Ectodermal cell (in vitro differentiated cells): ENCODE measurements at regions not wholly inside any gene's neighbourhood (a gene's known extent, or its start where the extent isn't known, plus 50 kb on each side); places are given as distances from the start of the nearest gene placed in this dataset.

Source experiments
- H3K27ac ChIP-seq: 2 replicates; pipeline ENCODE4 v1.7.0; 2013; ENCODE audit warnings: mild to moderate bottlenecking, low read depth, low read length; ENCODE audit not compliant: insufficient read depth, poor library complexity, severe bottlenecking
- H3K27me3 ChIP-seq: 2 replicates; pipeline ENCODE4 v1.7.0; 2013; ENCODE audit warnings: mild to moderate bottlenecking, low read length; ENCODE audit not compliant: insufficient read depth, control insufficient read depth, poor library complexity, severe bottlenecking
- H3K36me3 ChIP-seq: one replicate; pipeline ENCODE4 v1.7.0; 2013; ENCODE audit warnings: low read length; ENCODE audit not compliant: control insufficient read depth, insufficient read depth
- H3K4me1 ChIP-seq: one replicate; pipeline ENCODE4 v1.7.0; 2013; ENCODE audit warnings: low read length; ENCODE audit not compliant: control insufficient read depth, insufficient read depth
- H3K4me3 ChIP-seq: 2 replicates; pipeline ENCODE4 v1.7.0; 2013; ENCODE audit warnings: low read depth, low read length, control low read depth; ENCODE audit not compliant: insufficient read depth
- H3K9me3 ChIP-seq: 2 replicates; pipeline ENCODE4 v1.7.0; 2013; ENCODE audit warnings: mild to moderate bottlenecking, low read length, moderate library complexity; ENCODE audit not compliant: control insufficient read depth
- WGBS, 2 experiments: methylation state at CpG; one replicate each; pipeline ENCODE4 v1.1.7; 2013; ENCODE audit warnings: missing lambda C conversion rate in 2 of 2; 5-methylcytosine and 5-hydroxymethylcytosine counted together

DNA sequence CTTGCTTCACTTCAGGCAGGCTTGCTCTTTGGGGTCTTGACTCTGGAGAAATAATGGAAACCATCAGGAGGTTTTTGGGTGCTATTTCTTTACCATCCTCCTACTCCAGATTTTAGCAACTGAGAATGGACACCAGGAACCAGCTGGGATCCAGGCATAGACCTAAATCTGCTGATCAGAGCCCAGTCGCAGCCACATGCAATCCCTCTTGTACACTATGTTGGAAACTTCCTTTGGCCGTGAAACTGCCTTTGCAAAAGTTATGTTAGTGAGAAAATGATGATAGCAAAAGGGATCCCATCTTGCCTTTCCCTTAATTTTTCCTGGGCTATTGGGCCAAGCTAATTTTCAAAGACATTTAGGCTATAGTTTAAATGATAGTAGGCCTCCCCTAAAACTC, 158.8 kb upstream of the ARL4C start:
- WGBS, 2 experiments = 96 to 98% methylated on average over 2 of the region's 2 CpGs
- H3K9me3 ChIP-seq = no peaks in the 10 kb centered on the region
- H3K27me3 ChIP-seq = no peaks in the 10 kb centered on the region
- no peaks in the 10 kb centered on the region for H3K36me3 ChIP-seq
- H3K27ac ChIP-seq = no peak overlapping the region
- H3K4me3 ChIP-seq = no peak overlapping the region
- H3K4me1 ChIP-seq = no peaks in the 10 kb centered on the region

DNA sequence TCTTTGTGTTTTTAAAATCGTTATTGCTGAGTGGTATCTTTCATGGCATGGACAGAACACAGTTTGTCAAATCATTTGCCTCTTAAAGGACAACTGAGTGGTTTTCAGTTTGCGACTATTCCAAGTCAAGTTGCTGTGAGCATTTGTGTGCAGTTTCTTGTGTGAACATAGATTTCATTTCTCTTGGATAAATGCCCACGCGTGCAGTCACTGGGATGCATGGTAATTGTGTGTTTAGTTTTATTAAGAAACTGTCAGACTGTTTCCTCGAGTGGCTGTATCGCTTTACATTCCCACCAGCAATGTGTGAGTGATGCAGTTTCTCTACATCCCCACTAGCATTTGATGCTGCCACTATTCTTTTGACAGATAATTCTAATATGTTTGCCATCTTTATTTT, 154.0 kb upstream of the ARL4C start:
- H3K27me3 ChIP-seq = no peaks in the 10 kb centered on the region
- H3K4me1 ChIP-seq = no peaks in the 10 kb centered on the region
- no peaks in the 10 kb centered on the region for H3K36me3 ChIP-seq
- no peak overlapping the region for H3K4me3 ChIP-seq
- 98 to 99% methylated on average over 5 to 6 of the region's 6 CpGs for WGBS, 2 experiments
- H3K27ac ChIP-seq = no peak overlapping the region
- no peaks in the 10 kb centered on the region for H3K9me3 ChIP-seq

DNA sequence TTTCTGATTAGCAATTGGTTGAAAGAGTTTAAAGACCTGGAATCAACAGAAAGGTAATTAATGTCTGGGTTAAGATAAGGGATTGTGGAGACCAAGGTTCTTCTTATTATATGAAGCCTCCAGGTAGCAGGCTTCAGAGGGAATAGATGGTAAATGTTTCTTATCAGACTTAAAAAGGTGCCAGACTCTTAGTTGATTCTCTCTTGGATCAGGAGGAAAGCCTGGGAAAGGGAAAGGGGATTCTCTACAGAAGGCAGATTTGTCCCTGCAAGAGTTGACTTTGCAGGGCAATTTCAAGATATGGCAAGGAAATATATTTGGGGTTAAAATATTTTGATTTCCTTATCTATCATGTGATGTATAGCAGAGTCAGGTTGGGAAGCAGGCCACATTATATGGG, 153.1 kb upstream of the ARL4C start:
- no peaks in the 10 kb centered on the region for H3K4me1 ChIP-seq
- no peaks in the 10 kb centered on the region for H3K27me3 ChIP-seq
- H3K4me3 ChIP-seq = no peak overlapping the region
- H3K9me3 ChIP-seq = no peaks in the 10 kb centered on the region
- no peak overlapping the region for H3K27ac ChIP-seq
- H3K36me3 ChIP-seq = no peaks in the 10 kb centered on the region

DNA sequence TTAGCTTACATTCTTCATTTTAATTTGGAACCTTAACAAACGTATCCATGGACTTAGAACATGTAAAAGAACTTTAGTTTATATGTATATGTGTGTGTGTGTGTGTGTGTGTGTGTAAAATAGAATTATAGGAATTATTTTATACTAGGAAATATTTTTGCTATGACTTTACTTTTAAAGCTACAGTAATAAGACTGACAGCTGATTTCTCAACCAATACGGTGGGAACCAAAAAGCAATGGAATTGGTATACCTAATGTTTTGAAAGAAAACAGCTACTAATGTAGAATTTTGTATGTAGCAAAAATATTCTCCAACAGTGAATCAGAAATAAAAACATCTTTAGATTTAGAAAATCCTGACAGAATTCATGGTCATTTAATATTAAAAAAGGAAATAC, 146.5 kb upstream of the ARL4C start:
- H3K27me3 ChIP-seq = no peaks in the 10 kb centered on the region
- 100% methylated on average over 1 of the region's 2 CpGs; no CpG with 5 or more reads in 1 of the 2 experiments for WGBS, 2 experiments

DNA sequence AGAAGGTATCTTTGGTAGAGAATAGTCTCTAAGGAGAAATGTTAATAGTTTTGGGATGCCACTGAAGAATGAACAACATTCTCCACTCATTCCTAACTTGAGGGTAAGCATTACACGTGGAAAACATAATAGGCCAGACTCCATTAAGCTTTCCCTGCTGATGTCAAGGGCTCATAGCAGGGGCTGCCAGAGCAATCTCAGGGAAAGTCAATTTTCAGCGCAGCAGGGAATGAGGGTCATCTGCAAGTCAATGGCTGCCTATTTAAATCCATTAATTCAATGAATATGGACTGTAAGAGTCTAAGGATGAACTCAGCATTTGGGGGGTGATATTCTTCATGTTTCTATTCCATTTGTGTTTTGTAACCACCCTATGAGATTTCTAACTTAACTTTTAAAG, 144.2 kb upstream of the ARL4C start:
- no peaks in the 10 kb centered on the region for H3K27me3 ChIP-seq
- no peaks in the 10 kb centered on the region for H3K9me3 ChIP-seq
- no peaks in the 10 kb centered on the region for H3K36me3 ChIP-seq
- no peak overlapping the region for H3K4me3 ChIP-seq
- no peaks in the 10 kb centered on the region for H3K4me1 ChIP-seq
- no peak overlapping the region for H3K27ac ChIP-seq
- WGBS, 2 experiments = 31 to 34% methylated on average over 2 of the region's 2 CpGs

More for the DNA sequence above, 146.5 kb upstream of the ARL4C start:
- no peaks in the 10 kb centered on the region for H3K36me3 ChIP-seq
- no peak overlapping the region for H3K27ac ChIP-seq
- no peaks in the 10 kb centered on the region for H3K9me3 ChIP-seq
- H3K4me3 ChIP-seq = no peak overlapping the region
- no peaks in the 10 kb centered on the region for H3K4me1 ChIP-seq

DNA sequence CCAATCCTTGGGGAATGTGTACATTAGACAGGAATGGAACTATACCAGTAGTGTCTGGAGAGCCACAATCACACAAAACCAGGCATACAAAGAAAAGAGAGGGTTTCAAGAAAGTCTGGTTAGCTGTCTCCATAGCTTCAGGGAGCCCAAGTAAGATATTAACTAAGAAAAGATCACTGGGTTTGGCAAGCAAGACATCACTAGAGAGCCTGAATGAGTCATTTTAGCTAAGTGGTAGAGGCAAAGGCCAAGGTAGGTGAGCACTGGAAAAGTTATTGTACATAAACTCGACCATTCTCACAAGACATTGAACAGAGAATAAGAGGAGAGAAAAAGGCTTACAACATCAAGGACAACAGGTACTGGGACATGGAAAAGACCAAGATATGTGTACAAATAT, 143.8 kb upstream of the ARL4C start:
- no peaks in the 10 kb centered on the region for H3K4me1 ChIP-seq
- WGBS, 2 experiments = 50 to 93% methylated on average over 1 of the region's 1 CpG
- H3K36me3 ChIP-seq = no peaks in the 10 kb centered on the region
- H3K27me3 ChIP-seq = no peaks in the 10 kb centered on the region
- no peak overlapping the region for H3K4me3 ChIP-seq
- no peak overlapping the region for H3K27ac ChIP-seq
- no peaks in the 10 kb centered on the region for H3K9me3 ChIP-seq

DNA sequence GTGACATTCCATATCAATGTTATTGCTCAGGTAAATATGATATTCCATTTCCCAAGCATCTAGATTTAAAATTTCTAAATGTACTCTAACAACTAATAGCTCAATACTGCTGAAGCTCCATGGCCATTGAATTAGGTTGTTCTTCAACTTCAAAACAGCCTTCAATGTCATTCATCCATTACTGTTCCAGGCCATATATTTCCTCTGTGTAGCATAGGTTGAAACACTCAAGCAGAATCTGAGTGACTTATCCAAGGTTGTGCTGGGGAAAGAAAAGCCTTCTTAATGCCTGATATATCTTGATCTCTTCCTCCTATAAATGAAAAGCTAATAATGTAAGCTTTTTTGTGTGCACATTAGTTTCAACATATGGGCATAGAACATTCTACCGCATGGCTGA, 142.1 kb upstream of the ARL4C start:
- WGBS, 2 experiments = 100% methylated on average over 1 of the region's 1 CpG
- Histone ChIP-seq H3K4me3 (no peak overlapping the region), H3K27me3 (no peaks in the 10 kb centered on the region), H3K4me1 (no peaks in the 10 kb centered on the region), H3K27ac (no peak overlapping the region), H3K9me3 (no peaks in the 10 kb centered on the region), H3K36me3 (no peaks in the 10 kb centered on the region)

DNA sequence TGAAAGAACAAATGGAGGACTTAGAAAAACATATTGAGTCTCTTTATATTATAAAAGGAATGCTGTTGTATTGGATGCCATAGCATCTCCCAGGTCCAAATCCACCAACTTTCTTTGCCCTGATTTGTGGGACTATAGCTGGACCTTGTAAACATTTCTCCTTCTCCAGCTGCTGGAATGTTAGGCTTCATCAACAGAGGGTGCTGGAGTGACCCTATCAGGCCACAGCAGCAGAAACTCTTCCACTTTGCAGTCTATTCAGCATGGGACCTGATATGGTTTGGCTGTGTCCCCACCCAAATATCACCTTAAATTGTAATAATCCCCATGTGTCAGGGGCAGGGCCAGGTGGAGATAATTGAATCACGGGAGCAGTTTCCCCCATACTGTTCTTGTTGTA, 138.4 kb upstream of the ARL4C start:
- no peak overlapping the region for H3K4me3 ChIP-seq
- no peaks in the 10 kb centered on the region for H3K9me3 ChIP-seq
- 91% methylated on average over 1 of the region's 1 CpG; no CpG with 5 or more reads in 1 of the 2 experiments for WGBS, 2 experiments
- H3K4me1 ChIP-seq = peaks cover 25% of the 10 kb centered on the region
- no peaks in the 10 kb centered on the region for H3K27me3 ChIP-seq
- H3K36me3 ChIP-seq = no peaks in the 10 kb centered on the region
- H3K27ac ChIP-seq = no peak overlapping the region

DNA sequence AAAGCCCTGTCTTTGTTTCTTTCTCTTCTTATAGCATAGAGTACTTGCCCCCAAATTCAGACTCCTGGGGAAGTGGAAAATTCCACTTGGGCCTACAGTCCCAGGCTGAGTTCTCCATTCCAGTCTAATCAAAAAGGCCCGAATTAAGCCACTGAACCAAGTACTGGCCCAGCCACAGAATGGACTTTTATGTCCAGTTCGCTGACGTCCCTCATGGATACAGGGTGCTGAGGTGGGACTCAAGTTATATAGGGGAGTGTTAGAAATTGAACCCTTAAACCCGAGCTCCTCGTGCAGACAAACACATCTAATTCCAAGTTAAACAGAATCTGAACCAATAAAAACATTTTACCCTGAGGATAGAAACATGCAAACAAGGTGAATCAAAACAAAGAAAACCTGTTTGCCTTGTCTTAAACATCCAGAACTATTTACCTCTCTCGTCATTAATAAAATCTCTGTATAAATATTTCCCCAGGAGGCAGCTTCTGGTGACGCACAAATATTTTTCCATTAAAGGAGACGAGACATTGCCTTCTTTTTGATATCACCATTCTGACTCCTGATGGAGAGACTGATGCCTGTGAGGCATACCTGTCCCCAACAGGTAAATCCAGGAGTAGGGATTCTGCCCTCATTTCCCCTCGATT, 136.8 kb upstream of the ARL4C start:
- H3K4me1 ChIP-seq = peaks cover 27% of the 10 kb centered on the region
- no peak overlapping the region for H3K27ac ChIP-seq
- H3K36me3 ChIP-seq = no peaks in the 10 kb centered on the region
- H3K27me3 ChIP-seq = no peaks in the 10 kb centered on the region
- no peaks in the 10 kb centered on the region for H3K9me3 ChIP-seq
- H3K4me3 ChIP-seq = no peak overlapping the region
- 93 to 95% methylated on average over 9 of the region's 9 CpGs for WGBS, 2 experiments

DNA sequence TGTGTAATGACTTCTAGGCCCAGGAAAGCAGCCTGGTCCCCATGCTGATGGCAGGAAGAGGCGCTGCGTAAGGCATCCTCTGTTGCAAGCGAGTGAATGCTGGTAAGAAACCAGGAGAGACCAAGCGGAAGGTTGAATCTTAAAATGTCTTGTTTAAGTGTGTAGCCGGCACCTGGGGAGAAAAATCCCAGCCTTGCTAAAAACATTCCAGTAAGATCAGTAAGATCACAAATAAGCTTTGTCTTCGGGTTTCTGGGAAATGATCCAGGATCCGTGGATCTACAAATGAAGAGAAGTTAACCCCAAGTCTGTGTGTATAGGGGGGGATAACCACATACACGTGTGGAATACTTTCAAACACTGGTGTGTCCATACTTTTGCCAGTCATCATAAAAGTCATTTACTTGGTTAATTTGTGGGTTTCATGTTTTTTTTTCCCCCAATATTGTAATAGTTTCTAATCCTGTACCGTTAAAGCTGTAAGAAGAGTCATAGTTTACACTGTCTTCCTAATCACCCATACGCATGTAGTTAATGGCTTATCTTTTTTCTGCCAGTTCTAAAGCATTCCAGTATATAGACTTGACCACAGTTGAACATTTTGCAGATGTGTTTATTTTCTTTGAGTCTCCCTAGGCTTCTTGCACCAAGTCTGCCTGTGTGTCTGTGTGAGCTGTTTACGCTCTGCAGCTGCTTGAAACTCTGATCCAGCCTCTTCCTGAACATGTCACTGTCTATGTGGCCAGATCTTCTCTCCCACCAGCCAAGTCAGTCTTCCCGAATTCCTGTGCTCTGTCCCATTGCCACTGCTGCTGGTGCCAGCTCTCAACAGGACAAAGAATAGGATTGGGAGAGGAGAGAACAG, 135.9 kb upstream of the ARL4C start:
- H3K27ac ChIP-seq = no peak overlapping the region
- no peaks in the 10 kb centered on the region for H3K36me3 ChIP-seq
- no peaks in the 10 kb centered on the region for H3K27me3 ChIP-seq
- 64 to 70% methylated on average over 12 of the region's 12 CpGs for WGBS, 2 experiments
- H3K9me3 ChIP-seq = no peaks in the 10 kb centered on the region
- H3K4me1 ChIP-seq = peaks cover 27% of the 10 kb centered on the region
- no peak overlapping the region for H3K4me3 ChIP-seq
